Germinal center (tissue), 1 donor: ENCODE measurements at regions not wholly inside any gene's neighbourhood (a gene's known extent, or its start where the extent isn't known, plus 50 kb on each side); places are given as distances from the start of the nearest gene placed in this dataset.
"Not testable (repeated sequence)": the region's sequence is repeated elsewhere in the genome, so short reads cannot be mapped to it uniquely, and the experiment has no call there.

Experiments used
- DNase-seq: peaks from one replicate; pipeline ENCODE4 v3.0.0; 2012; ENCODE audit warnings: mixed read lengths, low spot score

DNA sequence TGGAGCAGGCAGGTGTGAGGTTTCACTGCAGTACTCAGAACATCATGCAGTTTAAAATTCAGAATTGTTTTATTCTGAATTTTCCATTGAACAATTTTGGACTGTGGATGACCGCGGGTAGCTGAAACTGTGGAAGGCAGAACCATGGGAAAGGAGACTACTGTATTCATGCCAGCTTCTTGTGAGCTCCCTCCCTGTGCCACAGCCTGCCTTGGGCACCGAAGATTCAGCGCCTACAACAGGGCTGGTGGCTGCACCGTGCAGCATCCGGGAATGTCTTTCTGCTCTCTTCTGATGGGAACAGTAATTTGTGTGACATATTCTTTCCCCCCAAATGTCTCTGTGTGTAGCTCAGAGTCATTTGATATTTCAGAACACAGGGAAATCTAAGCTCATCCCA, 118.5 kb upstream of the NKX1-1 start:
- no peak for DNase-seq

DNA sequence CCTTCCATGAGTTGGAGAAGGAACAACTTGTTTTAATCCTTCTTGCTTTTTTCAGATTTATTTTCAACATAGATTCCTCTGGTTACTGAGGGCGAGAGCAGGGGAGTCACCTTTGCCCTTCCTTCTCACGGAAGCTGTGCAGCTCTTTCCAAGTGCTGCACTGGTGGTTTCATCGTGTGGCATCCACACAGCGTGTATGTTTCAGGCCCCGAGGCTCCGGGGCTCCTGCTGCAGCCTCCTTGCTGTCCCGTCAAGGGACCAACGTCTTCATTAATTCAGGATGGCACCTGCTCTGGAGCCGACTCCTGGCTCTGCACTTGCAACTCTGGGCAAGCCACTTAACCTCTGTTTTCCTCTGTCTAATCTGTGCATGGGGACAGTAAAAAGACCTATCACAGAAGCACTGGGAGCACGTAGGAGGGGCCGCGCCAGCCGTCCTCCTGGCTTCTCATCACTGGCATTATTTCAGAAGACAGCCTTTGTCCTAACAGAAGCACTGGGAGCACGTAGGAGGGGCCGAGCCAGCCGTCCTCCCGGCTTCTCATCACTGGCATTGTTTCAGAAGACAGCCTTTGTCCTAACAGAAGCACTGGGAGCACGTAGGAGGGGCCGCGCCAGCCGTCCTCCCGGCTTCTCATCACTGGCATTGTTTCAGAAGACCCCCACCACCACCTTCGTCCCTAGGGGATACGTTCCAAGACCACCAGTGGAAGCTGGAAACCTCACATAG, 117.8 kb upstream of the NKX1-1 start:
- DNase-seq: no peak

DNA sequence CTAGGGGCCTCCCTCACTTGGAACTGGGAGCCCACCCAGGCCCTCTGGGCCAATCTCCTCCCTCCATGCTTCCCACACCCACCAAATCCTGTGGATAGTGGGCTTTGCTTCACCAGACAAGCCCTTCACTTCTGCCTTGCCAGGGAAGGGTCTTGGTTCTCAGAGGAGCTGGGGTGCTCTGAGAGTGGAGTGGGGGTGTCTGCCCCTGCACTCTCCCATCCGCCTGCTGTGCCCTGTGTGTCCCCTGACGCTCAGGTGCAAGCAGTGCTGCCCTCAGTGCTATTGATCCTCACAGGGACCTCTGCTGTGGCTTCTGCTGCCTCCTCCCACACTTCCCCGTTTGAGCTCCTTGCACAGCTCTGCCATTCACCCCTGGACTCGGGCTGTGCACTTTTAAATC, 117.3 kb upstream of the NKX1-1 start:
- no peak for DNase-seq

DNA sequence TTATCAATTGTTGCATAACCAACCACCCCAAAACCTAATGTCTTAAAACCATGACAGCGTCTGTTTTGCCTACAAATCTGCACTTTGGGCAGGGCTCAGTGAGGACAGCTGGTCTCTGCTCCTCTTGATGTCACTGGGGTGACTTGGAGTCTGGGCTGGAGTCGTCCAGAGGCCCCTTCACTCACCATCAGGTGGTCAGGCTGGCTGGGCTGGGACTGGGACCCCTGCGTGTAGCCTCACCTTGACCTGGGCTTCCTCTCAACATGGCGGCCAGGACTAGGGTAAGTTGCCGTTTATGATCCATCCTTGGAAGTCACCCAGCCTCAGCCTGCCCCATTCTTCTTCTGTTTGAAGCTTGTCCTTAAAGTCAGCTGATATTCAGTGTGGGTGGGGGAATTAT, 116.8 kb upstream of the NKX1-1 start:
- no peak for DNase-seq

DNA sequence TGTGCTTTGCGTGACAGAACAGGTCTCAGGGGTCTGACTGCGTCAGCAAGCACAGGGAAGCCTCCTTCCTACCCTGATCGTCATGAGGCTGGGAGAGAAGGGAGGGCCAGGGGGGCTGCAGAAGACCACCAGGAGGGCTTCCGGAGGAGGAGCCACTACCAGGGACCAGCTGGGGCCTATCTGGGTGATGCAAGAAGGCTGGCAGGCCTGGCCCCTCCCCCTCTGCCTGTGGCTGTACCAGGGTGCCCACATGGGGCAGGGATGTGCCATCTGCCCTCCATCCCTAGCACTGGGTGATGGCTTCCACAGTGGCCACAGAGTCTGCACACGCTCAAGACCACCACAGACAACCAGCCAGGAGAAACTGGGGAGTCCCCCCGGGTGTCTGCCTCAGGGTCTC, 116.4 kb upstream of the NKX1-1 start:
- DNase-seq: no peak

DNA sequence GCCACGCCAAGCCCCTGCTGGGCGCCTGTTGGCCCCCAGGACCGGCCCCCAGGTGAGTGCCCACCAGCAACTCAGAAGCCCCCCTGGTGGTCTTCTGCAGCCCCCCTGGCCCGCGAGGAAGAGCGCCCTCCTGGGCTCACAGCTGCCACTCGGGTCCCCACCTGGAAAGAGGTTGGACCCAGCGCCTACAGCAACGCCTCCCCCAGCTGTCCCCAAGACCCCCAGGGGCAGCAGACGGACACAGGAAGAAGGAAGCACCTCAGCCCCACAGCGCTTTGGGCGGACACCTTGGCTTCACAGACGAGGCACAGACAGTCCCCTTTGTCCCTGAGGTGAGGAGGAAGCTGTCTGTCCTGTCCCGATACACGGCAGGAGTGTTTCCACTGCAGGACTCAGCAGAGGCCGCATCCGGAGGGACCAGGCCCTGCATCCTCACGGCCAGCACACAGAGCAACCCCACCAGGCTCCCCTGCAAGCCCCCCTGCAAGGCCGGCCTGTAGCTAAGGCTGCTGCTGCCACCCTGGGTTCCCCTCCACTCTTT, 115.6 kb upstream of the NKX1-1 start:
- DNase-seq: no peak

DNA sequence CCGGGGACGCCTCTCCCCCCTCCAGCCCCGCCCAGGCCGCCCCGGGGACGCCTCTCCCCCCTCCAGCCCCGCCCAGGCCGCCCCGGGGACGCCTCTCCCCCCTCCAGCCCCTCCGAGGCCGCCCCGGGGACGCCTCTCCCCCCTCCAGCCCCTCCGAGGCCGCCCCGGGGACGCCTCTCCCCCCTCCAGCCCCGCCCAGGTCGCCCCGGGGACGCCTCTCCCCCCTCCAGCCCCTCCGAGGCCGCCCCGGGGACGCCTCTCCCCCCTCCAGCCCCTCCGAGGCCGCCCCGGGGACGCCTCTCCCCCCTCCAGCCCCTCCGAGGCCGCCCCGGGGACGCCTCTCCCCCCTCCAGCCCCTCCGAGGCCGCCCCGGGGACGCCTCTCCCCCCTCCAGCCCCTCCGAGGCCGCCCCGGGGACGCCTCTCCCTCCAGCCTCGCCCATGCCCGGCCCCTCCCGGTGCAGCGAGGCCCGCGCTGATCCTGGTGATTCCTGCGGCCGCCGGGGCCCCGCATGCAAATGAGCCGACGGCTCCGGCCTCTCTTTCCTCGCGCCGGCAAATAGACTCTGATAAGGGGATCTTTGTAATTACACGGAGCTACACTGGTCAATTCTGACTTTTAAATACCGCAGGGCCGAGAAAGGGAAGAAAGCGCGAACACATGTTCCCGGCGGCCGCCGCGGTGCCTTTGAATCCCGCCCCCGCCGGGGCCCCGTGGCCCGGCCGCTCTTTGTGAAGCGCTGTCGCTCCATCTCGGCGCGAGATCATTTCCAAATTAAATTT, 114.7 kb upstream of the NKX1-1 start:
- not testable (repeated sequence) for DNase-seq

DNA sequence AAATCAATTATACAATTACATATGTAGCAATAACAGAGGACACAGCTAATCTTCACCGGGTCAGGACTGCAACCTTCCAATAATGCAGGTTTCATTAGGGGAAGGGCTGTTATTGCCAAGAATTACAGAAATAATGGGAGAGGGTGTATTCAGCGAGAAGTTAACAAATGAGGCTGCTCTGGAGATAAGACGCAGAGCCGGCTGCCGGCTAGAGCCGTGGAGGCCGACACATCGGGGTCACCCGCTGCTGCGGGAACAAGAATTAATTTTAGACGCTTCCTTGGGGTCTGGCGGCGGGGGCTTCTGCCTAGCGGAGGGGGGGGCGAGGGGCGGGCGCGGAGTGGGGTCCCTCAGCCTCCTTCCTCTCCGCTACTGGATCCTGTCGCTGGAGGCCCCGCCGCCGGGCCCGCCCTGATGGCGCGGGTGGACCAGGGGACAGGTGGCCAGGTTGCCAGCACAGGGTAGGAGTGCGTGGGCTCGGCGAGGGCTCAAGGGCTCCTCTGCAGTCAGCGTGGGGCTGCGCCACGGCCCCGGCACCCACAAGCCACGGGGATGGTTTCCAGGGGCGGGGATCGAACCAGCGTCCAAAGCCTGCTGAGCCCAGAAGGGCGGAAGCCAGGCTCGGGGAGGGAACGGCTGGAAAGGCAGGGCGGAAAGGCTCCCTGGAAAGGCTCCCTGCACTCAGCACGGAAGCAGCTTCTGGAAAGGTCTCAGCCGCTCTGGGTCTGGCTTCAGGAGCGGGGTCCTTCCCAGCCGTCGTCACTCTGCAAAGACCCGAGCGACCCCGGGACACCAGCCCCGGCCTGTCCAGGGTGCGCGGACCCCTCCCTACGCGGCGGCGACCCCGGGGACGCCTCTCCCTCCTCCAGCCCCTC, 113.8 kb upstream of the NKX1-1 start:
- DNase-seq: no peak

DNA sequence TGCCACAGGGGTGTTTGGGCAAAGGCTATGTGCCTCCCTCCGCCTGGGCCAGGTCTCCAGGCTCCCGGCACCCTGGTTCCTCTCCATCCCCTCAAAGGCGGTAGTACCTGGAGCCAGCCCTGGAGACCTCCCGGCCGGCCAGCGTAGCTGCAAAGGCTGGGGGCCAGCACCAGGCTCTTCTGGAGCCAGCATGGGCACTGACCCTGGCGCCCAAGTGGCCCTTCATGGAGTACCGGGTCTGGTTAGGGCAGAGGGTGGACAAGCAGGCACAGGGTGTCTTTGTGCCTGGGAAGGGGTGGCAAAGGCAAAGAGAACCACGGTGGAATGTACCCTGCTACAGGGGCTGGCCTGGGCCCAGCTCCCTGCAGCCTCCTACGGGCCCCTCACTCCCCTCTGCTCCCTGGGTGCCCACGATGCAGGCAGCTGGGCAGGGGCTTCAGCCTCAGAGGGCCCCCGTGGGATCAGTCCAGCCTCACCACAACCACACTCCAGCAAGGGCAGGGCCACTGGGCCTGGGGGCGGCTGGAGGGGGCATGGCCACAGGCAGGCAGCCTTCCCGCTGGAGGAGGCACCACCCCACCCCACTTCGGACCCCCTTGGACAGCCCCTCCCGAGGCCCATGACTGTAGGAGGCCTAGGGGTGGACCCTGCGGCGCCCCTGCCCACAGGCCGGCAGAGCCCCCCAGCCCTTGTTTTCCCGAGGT, 112.9 kb upstream of the NKX1-1 start:
- no peak for DNase-seq

DNA sequence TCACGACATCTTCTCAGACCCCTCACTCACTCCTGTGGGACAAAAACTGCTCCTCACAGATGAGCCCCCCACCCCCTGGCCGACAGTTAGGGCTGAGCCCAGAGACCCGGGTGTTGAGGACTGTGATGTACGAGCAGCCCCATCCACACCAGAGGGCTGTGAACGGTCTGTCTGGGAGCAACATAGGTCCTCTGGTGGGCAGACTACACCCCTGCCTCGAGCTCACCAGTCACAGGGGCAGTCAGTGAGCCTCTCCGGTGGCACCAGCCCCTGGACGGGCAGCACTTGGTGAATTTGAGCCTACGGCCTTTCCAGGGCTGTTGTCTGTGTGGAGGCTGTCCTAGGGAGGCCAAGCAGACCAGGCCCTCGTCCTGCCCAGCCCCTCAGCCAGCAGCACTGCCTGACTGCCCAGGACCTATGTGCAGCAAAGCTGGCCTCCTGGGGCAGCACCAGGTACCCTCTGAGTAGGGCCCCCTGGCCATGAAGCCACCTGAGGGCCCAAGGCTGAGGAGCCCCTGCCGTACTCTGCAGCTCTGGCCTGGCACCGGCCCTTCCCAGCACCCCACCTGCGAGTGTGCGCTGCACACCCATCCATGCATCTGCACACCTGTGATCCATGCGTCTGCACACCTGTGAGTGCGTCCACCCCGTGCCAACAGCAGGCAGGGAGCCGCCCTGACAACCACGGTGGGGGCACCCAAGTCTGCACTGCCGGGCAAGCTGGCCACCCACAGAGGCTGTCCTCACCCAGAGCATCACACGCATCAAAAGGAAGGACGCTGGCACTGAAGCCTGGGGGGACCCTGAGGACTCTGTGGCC, 111.6 kb upstream of the NKX1-1 start:
- no peak for DNase-seq

DNA sequence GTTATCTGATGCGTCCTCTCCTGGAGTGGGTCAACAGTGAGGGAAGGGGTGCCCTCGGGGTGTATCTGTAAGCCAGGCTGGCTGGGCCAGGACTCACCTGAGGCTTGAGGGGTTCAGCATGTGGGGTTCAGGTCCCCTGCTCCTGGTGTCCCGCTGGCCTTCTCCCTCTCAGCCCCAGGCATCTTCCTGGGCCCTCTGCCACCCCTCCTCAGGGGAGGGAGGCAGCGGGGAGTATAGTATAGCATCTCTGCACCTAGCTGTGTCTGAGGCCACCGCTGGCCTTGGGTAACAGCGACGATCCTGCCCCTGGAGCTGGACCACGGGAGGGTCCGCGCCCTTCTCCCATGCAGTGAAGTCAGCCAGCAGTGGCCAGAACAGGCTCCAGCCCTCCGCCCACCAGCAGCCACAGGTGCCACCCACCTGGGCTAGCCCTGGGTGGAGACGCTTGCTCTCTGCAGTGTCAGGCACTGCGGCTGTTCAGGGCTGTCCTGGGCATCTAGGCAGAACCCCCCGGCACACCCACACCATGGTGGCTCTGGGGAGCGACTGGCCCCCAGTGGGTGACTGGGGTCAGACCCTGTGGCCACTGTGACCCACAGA, 110.7 kb upstream of the NKX1-1 start:
- no peak for DNase-seq

DNA sequence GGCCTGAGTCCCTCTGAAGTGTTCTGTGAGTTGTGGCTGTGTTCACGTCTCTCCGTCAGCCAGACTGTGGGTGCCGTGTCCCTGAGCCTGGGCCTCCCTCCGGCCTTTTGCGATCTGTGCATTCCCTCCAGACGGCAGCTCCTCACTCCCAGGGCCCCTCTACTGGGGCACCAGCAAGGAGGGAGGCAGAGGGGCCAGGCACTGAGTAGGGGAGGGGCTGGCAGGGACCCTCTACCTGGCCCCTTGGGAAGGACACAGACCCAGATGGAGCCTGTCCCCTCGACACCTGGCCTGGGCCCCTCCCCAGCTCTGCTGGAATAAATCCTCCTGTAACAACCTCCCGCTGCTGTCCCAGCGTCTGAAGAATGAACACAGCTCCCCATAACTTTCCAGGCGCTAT, 110.0 kb upstream of the NKX1-1 start:
- no peak for DNase-seq

DNA sequence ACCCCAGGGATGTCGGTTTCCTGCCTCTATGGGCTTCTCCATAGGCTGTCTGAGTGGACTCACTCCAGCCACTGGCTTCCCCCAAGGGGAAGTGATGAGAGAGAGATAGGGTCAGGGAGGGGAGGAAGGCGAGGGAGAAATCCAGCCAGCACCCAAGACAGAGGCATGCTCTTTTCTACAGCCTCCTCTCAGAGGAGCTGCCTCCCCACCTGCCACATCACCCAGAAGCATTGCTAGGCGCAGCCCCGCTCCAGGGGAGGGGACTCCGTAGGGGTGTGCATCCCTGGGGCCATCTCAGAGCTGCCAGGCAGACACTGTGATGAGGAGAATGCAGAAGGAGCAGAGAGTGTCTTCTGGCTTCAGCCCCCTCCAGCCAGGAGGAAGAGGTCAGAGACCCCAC, 109.5 kb upstream of the NKX1-1 start:
- no peak for DNase-seq

DNA sequence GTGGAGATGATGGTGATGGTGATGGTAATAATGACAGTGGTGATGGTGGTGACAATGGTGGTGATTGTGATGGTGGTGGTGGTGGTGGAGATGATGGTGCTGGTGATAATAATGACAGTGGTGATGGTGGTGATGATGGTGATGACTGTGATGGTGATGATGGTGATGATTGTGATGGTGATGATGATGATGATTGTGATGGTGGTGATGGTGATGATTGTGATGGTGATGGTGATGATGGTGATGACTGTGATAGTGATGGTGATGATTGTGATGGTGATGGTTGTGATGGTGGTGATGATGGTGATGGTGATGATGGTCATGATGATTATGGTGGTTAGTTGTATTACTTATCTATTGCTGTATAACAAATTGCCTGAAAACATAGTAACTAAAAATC, 108.9 kb upstream of the NKX1-1 start:
- DNase-seq: no peak

DNA sequence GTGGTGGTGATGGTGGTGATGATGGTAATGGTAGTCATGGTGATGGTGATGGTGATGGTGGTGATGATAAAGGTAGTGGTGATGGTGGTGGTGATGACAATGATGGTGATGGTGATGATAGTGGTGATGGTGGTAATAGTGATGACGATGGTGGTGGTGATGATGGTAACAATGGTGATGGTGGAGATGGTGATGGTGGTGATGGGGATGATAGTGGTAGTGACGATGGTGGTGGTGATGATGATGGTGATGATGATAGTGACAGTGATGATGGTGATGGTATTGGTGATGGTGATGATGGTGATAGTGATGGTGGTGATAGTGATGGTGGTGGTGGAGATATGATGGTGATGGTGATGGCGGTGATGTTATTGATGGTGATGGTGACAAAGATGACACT, 108.4 kb upstream of the NKX1-1 start:
- no peak for DNase-seq

DNA sequence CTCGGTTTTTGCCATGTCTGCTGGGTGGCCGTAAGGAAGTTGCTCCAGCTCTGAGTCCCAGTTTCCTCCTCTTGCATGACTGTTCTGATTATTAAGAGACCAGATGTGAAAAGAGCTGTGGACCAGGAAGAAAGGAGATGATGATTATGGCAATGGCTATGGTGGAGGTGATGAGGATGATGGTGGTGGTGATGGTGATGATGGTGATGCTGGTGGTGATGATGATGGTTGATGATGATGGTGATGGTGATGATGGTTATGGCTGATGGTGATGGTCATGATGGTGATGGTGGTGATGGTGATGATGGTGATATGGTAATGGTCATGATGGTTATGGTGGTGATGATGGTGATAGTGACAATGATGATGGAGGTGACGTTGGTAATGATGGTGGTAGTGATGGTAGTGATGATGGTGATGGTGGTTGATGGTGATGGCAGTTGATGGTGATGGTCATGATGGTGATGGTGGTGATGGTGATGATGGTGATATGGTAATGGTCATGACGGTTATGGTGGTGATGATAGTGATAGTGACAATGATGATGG, 107.8 kb upstream of the NKX1-1 start:
- no peak for DNase-seq

DNA sequence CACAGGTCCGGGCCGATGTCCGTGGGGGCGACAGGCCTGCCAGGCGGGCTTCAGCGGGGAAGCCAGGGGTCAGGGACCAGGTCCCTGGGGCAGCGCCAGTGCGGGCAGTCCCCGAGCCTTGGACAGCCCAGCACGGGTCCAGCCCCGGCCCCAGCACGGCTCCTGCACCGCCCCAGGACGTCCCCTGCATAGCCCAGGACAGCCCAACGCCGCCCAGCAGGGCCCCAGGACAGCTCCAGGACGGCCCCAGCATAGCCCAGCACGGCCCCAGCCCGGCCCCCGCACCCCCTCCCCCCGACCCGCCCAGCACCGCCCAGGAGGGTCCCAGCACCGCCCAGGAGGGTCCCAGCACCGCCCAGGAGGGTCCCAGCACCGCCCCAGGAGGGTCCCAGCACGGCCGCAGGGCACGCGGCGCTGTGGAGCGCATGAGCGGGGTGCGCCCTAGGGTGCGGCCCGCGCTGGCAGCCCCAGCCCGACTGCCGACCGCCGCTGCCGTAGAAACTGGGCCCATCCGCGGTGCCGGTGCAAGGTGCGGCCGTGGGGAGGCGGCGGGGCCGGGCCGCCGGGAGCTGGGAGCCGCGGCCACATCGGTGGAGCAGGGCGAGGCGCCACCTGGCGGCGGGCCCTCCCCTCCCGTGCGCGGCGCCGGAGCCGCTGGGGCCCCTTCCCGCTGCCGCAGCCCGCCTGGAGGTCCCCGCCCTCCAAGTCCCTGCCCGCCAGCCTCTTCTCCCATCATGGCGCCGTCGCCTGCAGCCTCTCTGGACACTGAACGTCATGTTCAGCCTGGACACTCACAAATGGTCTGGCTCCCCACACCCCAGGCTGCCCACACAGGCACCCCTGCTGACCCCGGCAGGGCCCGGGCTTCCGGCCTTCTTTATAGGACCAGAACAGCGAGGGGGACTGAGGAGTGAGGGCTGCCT, 106.8 kb upstream of the NKX1-1 start:
- peak; percentile 57 for DNase-seq

DNA sequence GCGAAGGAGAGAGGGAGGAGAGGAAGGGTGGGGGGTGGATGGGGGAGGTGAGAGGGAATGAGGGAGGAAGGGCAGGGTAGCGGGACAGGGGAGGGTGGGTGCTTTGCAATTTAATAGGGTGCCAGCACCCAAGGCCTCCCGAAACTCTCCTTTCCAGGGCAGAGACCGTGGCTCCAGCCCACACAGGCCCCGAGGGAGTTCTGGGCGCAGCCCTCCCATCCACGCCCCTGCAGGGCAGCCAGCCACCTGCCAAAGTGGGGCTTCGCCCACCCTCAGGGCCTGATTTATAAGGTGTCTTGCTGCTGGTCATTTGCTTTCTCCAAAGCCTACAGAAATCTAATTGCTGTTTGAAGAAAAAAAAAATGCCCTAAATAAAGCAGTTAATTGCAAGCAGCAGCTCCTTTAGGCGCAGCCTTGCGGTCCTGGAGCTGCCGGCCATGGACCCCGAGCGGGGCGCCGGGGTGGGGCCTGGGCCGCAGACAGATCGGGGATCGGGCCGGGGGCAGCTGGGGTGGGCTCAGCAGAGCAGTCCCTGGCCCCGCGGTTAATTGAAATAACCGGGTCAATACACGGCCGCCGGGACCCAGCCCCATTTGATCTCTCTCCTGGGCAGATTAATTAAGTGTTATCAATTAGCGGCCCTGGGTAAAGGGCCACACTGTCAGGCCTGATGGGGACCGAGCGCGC, 106.0 kb upstream of the NKX1-1 start:
- DNase-seq: no peak
